ENCODE measurements at regions not wholly inside any gene's neighbourhood (a gene's known extent, or its start where the extent isn't known, plus 50 kb on each side); places are given as distances from the start of the nearest gene placed in this dataset.

DNA sequence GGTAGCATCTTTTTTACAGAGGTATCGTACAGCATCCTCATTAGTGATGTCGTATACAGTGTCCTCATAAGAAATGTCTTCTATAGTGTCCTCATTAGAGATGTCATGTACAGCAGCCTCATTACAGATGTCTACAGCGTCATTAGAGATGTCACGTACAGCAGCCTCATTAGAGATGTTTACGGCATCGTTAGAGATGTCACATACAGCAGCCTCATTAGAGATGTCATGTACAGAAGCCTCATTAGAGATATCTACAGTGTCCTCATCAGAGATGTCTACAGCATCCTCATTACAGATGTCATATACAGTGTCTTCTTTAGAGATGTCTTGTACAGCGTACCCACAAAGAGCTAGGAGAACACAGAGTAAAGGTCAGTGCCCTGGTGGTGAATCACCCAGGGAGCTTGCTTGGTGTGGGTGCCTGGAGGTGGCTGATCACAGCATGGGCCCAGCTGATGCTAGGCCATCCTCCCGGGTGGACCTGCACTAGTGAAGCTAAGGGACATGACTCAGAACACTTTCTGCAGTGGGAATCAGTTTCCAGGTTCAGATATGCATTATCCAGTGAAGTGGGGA is 109.2 kb downstream of the IGLL1 start (continued):
- TF ChIP-seq ZNF205 (CRISPR knock-in tag; IDR thresholded peaks at IDR 0.05) (no peak), PTBP1 (IDR thresholded peaks at IDR 0.05; ENCODE audit: low read depth, low read length, poor library complexity, severe bottlenecking) (no peak), KLF16 (CRISPR knock-in tag; IDR thresholded peaks at IDR 0.05) (no peak), KDM1A (CRISPR knock-in tag; IDR thresholded peaks at IDR 0.05) (no peak)
- TF ChIP-seq, protein P1, sequence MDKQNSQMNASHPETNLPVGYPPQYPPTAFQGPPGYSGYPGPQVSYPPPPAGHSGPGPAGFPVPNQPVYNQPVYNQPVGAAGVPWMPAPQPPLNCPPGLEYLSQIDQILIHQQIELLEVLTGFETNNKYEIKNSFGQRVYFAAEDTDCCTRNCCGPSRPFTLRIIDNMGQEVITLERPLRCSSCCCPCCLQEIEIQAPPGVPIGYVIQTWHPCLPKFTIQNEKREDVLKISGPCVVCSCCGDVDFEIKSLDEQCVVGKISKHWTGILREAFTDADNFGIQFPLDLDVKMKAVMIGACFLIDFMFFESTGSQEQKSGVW (CRISPR knock-in tag; IDR thresholded peaks at IDR 0.05; ENCODE audit: borderline replicate concordance), result no peak

DNA sequence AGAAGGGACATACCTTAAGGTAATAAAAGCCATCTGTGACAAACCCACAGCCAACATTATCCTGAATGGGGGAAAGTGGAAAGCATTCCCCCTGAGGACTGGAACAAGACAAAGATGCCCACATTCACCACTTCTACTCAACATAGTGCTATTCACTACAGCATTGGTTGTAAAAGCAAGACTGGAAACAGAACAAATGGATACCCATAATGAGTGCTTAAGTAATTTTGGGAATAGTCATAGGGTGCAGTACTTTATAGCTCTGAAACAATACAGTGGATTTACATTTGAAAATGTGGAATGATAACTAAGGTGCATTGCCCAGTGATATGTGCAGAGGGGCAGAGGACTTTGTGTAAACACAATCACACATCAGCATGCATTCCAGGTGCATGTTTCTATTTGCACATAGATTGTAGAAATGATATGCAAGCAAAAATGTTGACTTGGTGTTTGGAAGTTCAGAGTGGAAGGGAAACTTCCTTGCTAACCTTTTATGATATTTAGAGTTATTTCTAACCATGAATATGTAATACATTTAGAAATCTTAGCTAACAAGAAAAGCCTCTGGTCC is 112.3 kb downstream of the IGLL1 start:
- CTCF ChIA-PET (ENCODE audit: low intra/inter-chr PET ratio, low total read pairs), result no interaction called here
- ATAC-seq, result peak; percentile 38; the same call in 1 of the 3 replicates
- POLR2A ChIA-PET, result no interaction called here
- Histone ChIP-seq H3K27me3 (ENCODE audit: control insufficient read depth in 1 of 2, insufficient read depth in 2 of 2, low read length in 2 of 2) (peaks cover 0 to 7% of the 10 kb centered on the region in 2 experiments; a peak in 2 of 5 replicates), H3K36me3 (replicated peaks in 1 of 2; ENCODE audit: control insufficient read depth in 1 of 2, insufficient read depth in 2 of 2, low read length in 2 of 2) (no peaks in the 10 kb centered on the region), H3K9ac (ENCODE audit: insufficient read depth, low read depth, low read length) (no peak overlapping the region), H3K4me2 (ENCODE audit: low read depth, low read length) (peak overlapping the region; percentile 3; the same call in 1 of the 2 replicates), H3K79me2 (ENCODE audit: insufficient read depth, low read length) (no peaks in the 10 kb centered on the region), H3K27ac (ENCODE audit: extremely low read length, insufficient read depth, low read length) (no peak overlapping the region), H3K9me3 (ENCODE audit: low read length) (no peaks in the 10 kb centered on the region), H2AFZ (ENCODE audit: low read length) (no peak overlapping the region), H3K4me1 (ENCODE audit: insufficient read depth, low read length) (peaks cover 28% of the 10 kb centered on the region), H4K20me1 (ENCODE audit: insufficient read depth, low read length) (no peaks in the 10 kb centered on the region), H3K4me3 (replicated peaks in 1 of 3; ENCODE audit: insufficient read depth in 1 of 3, low read depth in 2 of 3, low read length in 3 of 3) (no peak overlapping the region)
- BruUV-seq (replicated peaks), result no TSS peak
- intact Hi-C loops (cut with micrococcal nuclease; ENCODE audit: unreplicated experiment) (no loop called here), in situ Hi-C loops (cut with HindIII; ENCODE audit: extremely low pct_ligation_motif_present, low pct_unique_long_range_greater_than_20kb) (no loop called here)
- peak; percentile 8 for FAIRE-seq
- DNase-seq (ENCODE audit: low spot score), result peak; percentile 44
- TF ChIP-seq ZSCAN21 (CRISPR knock-in tag; IDR thresholded peaks at IDR 0.05; ENCODE audit: borderline replicate concordance) (no peak), MIER3 (CRISPR knock-in tag; IDR thresholded peaks at IDR 0.05; ENCODE audit: borderline replicate concordance) (no peak), CAMTA2 (CRISPR knock-in tag; IDR thresholded peaks at IDR 0.05; ENCODE audit: borderline replicate concordance) (no peak), GATA4 (IDR thresholded peaks at IDR 0.05; ENCODE audit: borderline replicate concordance, low read depth) (peak; percentile 70; the same call in 1 of the 2 replicates), ZNF234 (CRISPR knock-in tag; conservative IDR thresholded peaks at IDR 0.05) (no peak), SUZ12 (IDR thresholded peaks at IDR 0.05; ENCODE audit: low read depth, low read length) (no peak), PHF8 (CRISPR knock-in tag; IDR thresholded peaks at IDR 0.05) (no peak), MIER2 (CRISPR knock-in tag; IDR thresholded peaks at IDR 0.05) (no peak), MTF2 (CRISPR knock-in tag; IDR thresholded peaks at IDR 0.05; ENCODE audit: borderline replicate concordance) (no peak), ZNF879 (CRISPR knock-in tag; IDR thresholded peaks at IDR 0.05) (no peak)
- TF ChIP-seq, protein P2, sequence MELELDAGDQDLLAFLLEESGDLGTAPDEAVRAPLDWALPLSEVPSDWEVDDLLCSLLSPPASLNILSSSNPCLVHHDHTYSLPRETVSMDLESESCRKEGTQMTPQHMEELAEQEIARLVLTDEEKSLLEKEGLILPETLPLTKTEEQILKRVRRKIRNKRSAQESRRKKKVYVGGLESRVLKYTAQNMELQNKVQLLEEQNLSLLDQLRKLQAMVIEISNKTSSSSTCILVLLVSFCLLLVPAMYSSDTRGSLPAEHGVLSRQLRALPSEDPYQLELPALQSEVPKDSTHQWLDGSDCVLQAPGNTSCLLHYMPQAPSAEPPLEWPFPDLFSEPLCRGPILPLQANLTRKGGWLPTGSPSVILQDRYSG (CRISPR knock-in tag; IDR thresholded peaks at IDR 0.05), result no peak
- TF ChIP-seq, protein P3, sequence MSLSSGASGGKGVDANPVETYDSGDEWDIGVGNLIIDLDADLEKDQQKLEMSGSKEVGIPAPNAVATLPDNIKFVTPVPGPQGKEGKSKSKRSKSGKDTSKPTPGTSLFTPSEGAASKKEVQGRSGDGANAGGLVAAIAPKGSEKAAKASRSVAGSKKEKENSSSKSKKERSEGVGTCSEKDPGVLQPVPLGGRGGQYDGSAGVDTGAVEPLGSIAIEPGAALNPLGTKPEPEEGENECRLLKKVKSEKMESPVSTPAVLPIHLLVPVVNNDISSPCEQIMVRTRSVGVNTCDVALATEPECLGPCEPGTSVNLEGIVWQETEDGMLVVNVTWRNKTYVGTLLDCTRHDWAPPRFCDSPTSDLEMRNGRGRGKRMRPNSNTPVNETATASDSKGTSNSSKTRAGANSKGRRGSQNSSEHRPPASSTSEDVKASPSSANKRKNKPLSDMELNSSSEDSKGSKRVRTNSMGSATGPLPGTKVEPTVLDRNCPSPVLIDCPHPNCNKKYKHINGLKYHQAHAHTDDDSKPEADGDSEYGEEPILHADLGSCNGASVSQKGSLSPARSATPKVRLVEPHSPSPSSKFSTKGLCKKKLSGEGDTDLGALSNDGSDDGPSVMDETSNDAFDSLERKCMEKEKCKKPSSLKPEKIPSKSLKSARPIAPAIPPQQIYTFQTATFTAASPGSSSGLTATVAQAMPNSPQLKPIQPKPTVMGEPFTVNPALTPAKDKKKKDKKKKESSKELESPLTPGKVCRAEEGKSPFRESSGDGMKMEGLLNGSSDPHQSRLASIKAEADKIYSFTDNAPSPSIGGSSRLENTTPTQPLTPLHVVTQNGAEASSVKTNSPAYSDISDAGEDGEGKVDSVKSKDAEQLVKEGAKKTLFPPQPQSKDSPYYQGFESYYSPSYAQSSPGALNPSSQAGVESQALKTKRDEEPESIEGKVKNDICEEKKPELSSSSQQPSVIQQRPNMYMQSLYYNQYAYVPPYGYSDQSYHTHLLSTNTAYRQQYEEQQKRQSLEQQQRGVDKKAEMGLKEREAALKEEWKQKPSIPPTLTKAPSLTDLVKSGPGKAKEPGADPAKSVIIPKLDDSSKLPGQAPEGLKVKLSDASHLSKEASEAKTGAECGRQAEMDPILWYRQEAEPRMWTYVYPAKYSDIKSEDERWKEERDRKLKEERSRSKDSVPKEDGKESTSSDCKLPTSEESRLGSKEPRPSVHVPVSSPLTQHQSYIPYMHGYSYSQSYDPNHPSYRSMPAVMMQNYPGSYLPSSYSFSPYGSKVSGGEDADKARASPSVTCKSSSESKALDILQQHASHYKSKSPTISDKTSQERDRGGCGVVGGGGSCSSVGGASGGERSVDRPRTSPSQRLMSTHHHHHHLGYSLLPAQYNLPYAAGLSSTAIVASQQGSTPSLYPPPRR (CRISPR knock-in tag; IDR thresholded peaks at IDR 0.05; ENCODE audit: borderline replicate concordance), result peak; percentile 69; the same call in 1 of the 2 replicates
